GM10248 (cell line): ENCODE measurements at regions not wholly inside any gene's neighbourhood (a gene's known extent, or its start where the extent isn't known, plus 50 kb on each side); places are given as distances from the start of the nearest gene placed in this dataset.
A peak's percentile ranks its signal among the peaks of the same experiment; 100 is the strongest.

Experiments
- CTCF ChIA-PET: fragments of 300-600 bp; sonication (Branson Sonifier 250); formaldehyde crosslinking; extraction: SDS; loops from one replicate; lab custom pipeline; 2021; ENCODE audit warnings: antibody characterized with exemption; lab: Yijun Ruan, JAX
- POLR2A ChIA-PET: fragments of 350-650 bp; sonication (Branson Sonifier 250); formaldehyde crosslinking; extraction: SDS; loops from one replicate; lab custom pipeline; 2020; ENCODE audit warnings: antibody characterized with exemption; lab: Yijun Ruan, JAX
- DNase-seq: peaks from one replicate; pipeline ENCODE4 v3.0.0; 2012; ENCODE audit errors: extremely low spot score
- TF ChIP-seq, protein P1 (sequence below): IDR thresholded peaks from 2 replicates; pipeline ENCODE4 v1.5.1; 2012; ENCODE audit warnings: mild to moderate bottlenecking, low read depth; ENCODE audit errors: extremely low read depth, missing control alignments, control extremely low read depth

DNA sequence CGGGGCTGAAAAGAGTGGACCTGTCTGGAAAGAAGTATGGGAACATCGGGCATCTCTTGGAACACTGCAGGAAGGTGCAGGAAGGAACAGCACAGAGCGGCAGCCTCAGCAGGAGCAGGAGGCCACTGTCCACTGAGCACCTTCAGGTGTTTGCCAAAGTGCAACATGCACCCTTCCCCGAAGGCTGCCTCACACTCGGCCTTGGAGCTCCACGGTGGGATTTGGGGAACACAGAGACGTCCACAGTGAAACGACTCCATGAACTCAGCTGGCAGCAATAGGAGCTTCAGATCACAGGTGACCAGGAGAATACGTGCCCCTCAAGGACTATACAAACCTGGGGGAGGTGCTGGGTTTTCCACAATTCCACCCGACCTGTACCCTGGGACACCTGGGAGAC, 140.3 kb upstream of the RET start:
- CTCF ChIA-PET, result interaction anchor here (1.4 kb wide), 1 partner anchor 38 kb away, joined by 3 read pairs; no protein-coding TSS in a partner anchor
- POLR2A ChIA-PET, result no interaction called here
- DNase-seq, result no peak

GRCh38 chr10:42937048-42937447, 139.8 kb upstream of the RET start:
- ChIA-PET CTCF (interaction anchor here (1.4 kb wide), 1 partner anchor 37 kb away, joined by 3 read pairs; no protein-coding TSS in a partner anchor), POLR2A (no interaction called here)
- TF ChIP-seq, protein P1, sequence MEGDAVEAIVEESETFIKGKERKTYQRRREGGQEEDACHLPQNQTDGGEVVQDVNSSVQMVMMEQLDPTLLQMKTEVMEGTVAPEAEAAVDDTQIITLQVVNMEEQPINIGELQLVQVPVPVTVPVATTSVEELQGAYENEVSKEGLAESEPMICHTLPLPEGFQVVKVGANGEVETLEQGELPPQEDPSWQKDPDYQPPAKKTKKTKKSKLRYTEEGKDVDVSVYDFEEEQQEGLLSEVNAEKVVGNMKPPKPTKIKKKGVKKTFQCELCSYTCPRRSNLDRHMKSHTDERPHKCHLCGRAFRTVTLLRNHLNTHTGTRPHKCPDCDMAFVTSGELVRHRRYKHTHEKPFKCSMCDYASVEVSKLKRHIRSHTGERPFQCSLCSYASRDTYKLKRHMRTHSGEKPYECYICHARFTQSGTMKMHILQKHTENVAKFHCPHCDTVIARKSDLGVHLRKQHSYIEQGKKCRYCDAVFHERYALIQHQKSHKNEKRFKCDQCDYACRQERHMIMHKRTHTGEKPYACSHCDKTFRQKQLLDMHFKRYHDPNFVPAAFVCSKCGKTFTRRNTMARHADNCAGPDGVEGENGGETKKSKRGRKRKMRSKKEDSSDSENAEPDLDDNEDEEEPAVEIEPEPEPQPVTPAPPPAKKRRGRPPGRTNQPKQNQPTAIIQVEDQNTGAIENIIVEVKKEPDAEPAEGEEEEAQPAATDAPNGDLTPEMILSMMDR, result no peak
- no peak for DNase-seq

More for the DNA sequence above, 140.3 kb upstream of the RET start:
- TF ChIP-seq, protein P1, result no peak

DNA sequence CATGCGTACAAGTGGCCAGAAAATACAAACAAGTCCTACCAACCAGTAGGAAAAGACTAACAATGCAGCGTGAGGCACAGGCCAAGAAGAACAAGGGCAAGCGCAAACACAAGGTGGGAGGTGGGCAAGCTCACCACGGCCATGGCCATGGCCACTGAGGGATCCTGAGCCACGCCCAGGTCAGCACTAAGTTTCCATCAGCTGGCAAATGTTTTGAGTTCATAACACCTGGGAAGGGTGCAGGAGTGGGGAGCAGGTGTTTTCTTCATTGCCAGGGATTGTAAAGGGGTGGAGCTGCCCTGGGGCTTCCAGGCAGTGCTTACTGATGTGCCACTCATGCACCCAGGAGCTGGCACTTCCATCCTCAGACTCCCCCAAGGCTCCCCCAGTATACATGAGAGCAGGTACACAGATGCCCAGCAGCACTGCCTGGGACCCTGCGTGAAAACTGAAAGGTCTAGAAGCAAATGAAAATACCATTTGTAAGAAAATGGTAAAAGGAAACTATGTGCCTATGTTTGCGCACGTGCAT, 139.2 kb upstream of the RET start:
- DNase-seq, result no peak
- ChIA-PET CTCF (interaction anchor here (1.4 kb wide), 1 partner anchor 36 kb away, joined by 3 read pairs; no protein-coding TSS in a partner anchor), POLR2A (no interaction called here)
- TF ChIP-seq, protein P1, result no peak

GRCh38 chr10:42938351-42938750, 138.5 kb upstream of the RET start:
- CTCF ChIA-PET, result no interaction called here

GRCh38 chr10:42939237-42939636, 137.6 kb upstream of the RET start:
- TF ChIP-seq, protein P1, result no peak
- POLR2A ChIA-PET, result no interaction called here
- CTCF ChIA-PET, result no interaction called here
- DNase-seq, result peak; percentile 3

More at GRCh38 chr10:42938351-42938750, 138.5 kb upstream of the RET start:
- TF ChIP-seq, protein P1, result no peak
- peak; percentile 5 for DNase-seq
- POLR2A ChIA-PET, result no interaction called here

GRCh38 chr10:42939685-42940366, 137.0 kb upstream of the RET start:
- peak; percentile 8 for DNase-seq
- TF ChIP-seq, protein P1, result no peak
- POLR2A ChIA-PET, result no interaction called here
- CTCF ChIA-PET, result no interaction called here
